Stomach (tissue), 4 donors: ENCODE measurements at regions not wholly inside any gene's neighbourhood (a gene's known extent, or its start where the extent isn't known, plus 50 kb on each side); places are given as distances from the start of the nearest gene placed in this dataset.

Experiments
- POLR2AphosphoS5 ChIP-seq, 3 donors: sonication (generic); formaldehyde crosslinking; IDR thresholded peaks; one replicate each; pipeline ENCODE4 v1.6.1; 2016; ENCODE audit warnings: antibody characterized with exemption in 3 of 3
- TF ChIP-seq, protein P1 (sequence below), 7 experiments: fragments of 450-650 bp in 4 of 7; fragments of 200-600 bp in 3 of 7; sonication (generic) in 3 of 7; IDR thresholded peaks; one replicate each; pipeline ENCODE4 v1.5.1; 2016 to 2019; ENCODE audit warnings: antibody characterized with exemption in 7 of 7, control low read depth in 2 of 7, mild to moderate bottlenecking in 1 of 7

DNA sequence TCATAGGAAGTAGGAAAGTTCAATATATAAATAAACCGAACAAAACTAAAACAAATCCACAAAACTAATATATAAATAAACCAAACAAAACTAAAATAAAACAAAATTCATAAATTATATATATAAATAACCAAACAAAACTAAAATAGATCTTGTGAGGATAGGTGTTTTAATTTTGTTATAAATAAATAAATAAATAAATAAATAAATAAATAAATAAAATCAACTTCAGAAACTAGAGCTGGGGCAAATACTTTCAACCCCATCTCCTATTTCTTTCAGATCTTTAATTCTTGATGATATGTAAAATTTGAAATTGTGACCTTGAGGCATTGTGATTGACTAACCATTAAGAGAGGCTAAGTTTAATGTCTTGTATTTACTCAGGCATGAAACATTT is 416.1 kb downstream of the SAMD5 start:
- TF ChIP-seq, protein P1, sequence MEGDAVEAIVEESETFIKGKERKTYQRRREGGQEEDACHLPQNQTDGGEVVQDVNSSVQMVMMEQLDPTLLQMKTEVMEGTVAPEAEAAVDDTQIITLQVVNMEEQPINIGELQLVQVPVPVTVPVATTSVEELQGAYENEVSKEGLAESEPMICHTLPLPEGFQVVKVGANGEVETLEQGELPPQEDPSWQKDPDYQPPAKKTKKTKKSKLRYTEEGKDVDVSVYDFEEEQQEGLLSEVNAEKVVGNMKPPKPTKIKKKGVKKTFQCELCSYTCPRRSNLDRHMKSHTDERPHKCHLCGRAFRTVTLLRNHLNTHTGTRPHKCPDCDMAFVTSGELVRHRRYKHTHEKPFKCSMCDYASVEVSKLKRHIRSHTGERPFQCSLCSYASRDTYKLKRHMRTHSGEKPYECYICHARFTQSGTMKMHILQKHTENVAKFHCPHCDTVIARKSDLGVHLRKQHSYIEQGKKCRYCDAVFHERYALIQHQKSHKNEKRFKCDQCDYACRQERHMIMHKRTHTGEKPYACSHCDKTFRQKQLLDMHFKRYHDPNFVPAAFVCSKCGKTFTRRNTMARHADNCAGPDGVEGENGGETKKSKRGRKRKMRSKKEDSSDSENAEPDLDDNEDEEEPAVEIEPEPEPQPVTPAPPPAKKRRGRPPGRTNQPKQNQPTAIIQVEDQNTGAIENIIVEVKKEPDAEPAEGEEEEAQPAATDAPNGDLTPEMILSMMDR (IDR thresholded peaks at IDR 0.05) = no peak
- no peak for TF ChIP-seq POLR2AphosphoS5 (IDR thresholded peaks at IDR 0.05)
